Kidney glomerular epithelial cell (primary cell): ENCODE measurements at regions not wholly inside any gene's neighbourhood (a gene's known extent, or its start where the extent isn't known, plus 50 kb on each side); places are given as distances from the start of the nearest gene placed in this dataset.
A peak's percentile ranks its signal among the peaks of the same experiment; 100 is the strongest.
"Not testable (repeated sequence)": the region's sequence is repeated elsewhere in the genome, so short reads cannot be mapped to it uniquely, and the experiment has no call there.

Source experiments
- DNase-seq: peaks from one replicate; lab custom pipeline; 2025; lab: John Stamatoyannopoulos, UW

DNA sequence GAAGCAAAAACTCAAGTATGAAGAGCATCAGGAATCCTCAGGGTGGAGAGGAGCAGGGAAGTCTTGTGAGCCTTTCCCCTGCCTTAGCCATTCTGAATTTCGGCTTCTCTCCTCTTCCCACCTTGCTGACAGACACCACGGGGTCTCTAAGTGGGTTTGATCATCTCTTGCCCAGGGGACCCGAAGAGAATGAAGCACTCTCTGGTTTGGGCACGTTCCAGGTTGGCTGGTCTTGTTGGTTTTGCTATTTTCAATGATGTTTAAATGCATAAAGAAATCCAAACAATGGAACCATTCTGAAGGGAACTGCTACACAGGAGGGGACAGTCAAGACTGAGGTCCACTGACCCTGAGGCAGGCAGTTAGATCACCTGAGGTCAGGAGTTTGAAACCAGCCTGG lies 131.7 kb downstream of the PXDC1 start:
- no peak for DNase-seq

DNA sequence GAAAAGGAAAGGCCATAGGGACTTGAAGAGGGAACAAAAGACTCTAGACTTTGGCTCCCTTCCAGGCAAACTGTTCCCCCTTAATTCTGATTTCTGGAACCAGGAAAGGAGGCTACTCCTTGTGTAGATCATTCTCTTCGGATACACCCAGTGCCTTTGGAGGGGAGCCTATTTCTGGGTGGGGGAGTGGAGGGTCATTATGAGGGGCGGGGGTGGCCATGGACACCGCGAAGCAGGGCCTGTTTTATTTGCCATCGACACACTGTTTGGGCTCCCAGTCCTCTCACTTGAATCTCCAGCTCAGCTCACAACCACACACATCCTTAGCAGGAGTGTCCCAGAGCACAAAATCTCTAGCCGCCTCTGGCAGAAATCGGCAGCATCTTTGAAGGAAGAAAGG lies 132.3 kb downstream of the PXDC1 start:
- no peak for DNase-seq

DNA sequence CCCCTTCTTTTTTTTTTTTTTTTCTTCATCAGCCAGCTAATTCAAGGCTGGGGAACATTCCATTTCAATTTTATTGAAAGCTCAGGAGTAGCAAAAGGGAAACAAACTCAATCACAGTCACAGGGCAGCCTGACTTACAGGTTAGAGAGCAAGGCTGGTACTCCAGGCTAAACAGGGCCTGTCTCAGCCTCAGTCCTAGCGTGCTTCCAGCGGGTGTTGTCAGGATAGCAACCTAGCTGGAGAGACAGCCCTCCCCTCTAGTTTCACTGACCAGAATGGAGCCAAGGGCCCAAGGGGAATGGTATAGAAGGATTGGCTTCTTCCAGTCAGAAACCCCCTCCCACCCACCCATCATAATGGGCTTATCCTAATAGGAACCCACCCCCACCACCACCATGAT lies 132.9 kb downstream of the PXDC1 start:
- DNase-seq: no peak

DNA sequence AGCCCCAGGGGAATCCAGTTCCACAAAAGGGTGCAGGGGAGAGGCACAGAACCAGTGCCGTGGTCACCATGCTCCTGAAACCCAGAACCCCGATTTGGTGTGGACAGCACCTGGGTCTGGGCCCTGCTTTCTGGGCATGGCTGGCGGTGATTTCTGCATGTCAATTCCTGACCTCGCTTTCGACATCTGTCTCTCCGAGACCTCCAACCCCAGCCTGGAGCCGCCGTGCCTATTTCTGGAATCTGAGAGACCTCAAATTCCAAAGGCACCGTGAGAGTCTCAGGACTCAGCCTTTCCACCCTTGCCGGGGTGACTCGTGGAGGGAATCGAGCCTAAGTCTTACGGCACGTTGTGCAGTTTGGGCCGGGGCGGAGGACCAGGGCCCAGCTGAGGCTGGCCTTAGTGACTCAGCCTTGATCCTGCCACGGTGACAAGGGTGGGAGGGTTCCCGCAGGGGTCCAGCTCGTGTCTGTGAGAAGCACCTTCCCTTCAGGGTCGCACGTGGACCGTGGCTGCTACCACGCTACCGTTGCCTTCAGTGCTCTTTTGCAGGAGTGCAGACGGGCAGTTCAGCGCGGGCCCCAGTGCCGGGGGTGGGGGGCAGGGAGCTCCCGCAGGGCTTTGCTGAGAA lies 133.7 kb downstream of the PXDC1 start:
- DNase-seq: no peak

DNA sequence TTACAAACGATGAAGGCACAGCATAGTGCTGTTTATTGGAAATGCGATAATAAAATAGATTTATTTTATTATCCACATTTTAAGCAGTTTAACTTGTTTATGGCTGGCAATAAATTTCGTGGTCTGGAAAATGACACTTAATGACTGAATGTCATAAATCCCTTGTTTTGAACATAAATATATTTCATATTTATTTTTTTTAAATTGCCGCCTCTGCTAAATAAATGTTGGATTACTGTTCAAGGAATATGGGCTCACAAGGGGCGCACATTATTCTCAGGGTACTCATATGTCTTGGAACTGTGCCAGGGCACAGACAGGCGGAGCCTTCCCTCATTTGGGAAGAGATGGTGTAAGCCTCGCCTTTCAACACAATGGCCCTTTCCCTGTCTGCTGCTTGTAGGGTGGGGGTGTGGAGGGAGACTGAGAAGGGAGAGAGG lies 134.3 kb downstream of the PXDC1 start:
- no peak for DNase-seq

DNA sequence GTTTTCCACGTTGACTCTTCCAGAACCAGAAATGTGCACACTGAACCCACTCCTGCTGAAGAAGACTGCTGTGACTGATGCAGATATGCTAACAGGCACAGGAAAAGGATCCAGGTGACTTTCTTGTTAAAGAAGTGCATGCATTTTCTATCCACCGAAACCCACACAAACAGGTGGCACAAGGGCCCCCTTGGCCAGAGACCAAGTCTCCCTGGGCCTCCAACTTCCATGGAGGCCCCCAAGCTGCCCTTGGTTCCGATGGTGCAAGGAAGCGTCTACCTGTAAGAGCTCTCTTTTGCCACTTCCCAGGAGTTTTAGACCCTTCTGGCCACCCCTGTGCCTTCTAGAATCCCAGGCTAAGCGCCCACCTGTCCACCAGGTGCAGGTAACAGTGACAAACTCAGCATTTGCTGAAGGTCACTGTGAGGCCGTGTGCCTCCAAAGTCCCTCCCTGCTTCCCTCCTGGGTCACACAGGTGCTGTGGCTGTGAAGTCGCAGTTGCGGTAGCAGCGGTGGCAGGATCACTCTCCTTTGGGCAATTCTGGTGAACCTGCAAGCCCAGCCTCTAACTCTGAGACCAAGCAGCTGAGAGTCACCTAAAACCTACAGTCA lies 134.8 kb downstream of the PXDC1 start:
- DNase-seq: no peak

DNA sequence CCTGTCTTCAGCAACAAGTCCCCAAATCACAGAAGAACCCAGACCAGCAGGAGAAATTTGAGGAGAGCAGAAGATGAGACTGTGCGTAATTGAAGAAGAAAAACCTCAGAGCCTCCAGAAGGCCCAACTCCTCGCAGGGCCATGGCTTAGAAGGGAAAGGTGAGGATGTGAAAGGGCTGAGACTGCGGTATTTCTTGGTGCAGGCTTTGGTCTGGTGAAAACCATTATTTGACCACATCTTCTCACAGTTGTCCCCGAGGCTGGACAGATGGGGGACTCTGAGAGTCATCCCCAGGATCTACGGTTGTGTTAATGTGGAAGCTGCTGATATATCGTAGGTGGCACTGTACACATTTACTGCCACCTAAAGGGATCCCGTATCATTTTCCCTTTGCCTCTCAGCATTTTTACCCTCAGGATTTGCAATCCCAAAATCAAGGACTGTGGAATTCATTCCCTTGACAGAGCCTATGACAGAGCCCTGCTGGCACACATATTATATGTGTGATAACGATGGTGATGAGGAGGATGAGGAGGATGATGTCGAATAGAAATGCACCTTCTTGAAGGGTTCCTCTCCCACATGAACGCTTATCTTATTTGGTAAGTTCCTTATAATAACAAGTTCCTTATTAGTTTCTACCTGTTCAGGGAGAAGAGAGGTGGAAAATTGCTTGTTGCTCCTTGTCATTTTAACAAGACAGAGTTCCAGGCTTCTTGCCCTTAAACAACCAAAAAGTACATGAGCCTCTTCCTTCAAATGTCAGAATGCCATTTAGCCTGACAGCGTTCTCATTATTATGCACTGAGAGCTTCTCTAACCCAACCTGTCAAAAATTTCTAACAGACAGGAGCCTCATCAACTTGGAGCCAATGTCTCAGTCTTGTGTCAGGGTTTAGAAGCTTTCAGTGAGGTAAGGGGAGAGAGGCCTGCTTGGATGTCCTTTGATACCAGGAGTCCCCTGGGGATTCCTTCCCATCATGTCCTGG lies 135.8 kb downstream of the PXDC1 start:
- no peak for DNase-seq

DNA sequence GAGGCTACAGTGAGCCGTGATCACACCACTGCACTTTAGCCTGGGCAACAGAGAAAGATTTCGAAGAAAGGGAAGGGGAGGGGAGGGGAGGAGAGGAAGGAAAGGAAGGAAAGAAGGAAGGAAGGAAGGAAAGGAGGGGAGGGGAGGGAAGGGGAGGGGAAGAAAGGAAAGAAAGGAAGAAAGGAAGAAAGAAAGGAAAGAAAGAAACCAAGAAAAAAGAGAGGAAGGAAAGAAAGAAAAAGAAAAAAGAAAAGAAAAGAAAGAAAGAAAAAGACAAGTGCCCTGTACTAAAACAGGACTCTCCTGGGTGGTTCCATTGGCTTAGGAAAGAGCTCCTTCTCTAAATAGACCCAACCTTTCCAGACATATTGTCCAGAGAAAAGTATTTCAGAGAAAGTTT lies 136.6 kb downstream of the PXDC1 start:
- DNase-seq: no peak

DNA sequence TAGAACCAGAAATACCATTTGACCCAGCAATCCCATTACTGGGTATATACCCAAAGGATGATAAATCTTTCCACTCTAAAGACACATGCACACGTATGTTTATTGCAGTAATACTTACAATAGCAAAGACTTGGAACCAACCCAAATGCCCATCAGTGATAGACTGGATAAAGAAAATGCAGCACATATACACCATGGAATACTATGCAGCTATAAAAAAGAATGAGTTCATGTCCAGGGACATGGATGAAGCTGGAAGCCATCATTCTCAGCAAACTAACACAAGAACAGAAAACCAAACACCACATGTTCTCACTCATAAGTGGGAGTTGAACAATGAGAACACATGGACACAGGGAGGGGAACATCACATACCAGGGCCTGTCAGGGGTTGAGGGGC lies 137.9 kb downstream of the PXDC1 start:
- not testable (repeated sequence) for DNase-seq

DNA sequence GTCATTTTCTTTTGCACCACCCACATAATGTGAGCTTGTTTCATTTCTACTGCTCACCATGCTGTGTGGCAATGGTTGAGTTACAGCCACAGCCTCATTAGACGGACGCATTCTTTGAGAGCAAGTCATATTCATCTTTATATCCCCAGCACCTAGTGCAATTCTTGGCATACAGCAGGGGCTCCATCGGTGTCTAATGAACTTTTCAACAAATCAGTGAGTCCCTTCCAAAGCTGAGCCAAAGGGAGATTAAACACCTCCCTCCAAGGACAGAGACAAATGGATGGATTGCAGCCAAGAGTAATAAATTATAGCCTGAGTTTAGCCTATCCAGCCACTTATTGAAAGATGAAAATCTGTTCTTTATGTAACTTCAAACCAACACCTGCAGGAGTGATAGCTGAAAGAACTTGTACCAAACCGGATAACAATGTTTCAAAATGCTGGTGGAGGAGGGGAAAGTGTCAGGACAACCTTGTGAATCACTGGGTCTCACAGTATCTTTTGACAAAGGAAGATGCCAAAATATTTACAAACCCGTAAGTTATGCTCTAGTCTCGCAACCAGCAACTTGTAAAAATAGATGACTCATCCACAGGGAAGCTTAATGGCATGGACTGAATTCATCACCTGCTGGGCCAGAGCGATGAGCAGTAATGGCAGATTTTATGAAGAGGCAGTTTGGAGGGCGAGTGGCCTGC lies 139.0 kb downstream of the PXDC1 start:
- DNase-seq: peak; percentile 80

DNA sequence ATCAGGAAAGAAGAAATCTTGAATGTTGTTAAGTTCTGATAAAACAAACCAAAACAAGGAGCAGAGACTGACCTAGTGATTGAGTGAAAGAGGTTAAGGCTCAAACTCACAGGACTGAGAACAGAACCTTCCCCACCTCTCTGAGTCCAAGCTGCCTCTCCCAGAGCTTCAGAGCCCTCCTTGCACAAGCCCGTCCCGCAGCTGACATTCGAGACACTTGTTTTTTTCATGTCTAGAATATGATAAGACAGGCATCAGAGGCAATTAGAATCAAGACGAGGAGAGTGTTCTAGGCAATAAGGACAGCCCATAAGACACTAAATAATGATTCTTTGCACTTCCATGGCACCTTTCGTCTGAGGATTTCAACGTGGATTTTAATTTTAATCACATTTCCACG lies 140.6 kb downstream of the PXDC1 start:
- no peak for DNase-seq

DNA sequence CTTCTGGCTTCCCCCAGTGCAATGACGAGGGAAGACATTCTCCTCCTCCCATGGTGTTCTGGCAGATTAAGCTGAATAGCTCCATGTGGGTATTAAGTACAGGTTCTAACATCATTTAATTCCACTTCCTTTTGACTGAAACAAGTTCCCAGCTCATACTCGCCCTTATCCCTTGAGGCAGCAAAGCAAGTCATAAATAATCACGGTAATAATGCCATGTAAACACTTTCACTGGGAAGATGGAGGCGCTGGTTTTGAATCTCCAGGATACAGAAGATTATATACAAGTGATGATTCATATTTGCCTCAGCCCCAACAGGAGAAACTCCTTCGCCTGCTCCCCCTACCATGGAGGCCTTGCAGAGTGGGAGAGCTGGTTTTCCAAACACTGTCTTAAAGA lies 141.3 kb downstream of the PXDC1 start:
- DNase-seq: no peak

DNA sequence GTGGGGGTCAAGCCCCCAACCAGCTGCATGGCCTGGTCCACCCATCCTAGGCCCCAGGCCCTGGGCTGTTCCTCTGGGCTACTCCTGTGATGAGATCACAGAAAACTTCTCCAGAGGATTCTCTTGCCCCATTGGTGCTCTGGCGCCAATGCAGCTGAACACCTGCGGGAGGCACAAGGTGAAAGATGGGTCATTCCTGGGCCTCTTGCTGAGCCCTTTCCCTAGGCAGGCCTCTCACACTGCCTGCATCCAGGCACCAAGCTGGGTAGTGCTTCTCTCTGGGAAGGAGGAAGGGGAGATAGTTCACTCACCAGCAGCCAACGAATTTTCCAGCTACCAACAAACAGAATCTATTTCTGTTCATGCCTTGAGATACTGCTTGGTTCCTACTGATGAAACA lies 142.1 kb downstream of the PXDC1 start:
- DNase-seq: no peak

DNA sequence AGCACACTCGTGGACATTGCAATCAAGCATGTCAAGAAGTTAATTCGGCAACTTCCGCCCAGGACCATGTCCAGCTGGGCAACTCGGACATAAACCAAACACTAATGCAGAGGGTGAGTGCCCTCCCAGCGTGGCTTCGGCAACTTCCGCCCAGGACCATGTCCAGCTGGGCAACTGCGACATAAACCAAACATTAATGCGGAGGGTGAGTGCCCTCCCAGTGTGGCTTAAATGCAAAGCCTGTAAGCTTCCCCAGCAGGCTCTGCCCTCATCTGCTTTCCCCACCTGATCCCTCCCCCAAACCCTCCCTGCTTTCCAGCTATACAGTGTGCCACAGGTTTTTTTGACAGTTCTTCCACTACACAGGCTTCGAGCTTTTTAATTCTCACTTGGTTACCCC lies 143.4 kb downstream of the PXDC1 start:
- DNase-seq: no peak

DNA sequence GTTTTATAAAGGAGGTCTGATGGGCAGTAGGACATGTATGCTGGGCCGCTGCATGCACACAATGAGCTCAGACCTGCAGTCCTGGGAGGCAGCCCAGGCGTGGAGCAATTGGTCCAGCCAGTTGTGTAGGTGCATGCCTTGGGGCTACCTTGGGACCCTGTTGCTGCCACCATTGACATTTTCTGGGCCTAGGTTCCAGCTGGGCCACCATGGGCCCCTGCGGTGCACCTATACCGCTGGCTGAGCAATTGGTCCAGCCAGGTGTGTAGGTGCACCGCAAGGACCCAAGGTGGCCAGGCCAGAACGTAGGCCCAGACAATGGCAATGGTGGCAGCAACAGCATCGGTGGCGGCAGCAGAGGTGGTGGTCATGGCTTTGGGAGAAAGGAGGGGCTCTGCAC lies 143.9 kb downstream of the PXDC1 start:
- no peak for DNase-seq

DNA sequence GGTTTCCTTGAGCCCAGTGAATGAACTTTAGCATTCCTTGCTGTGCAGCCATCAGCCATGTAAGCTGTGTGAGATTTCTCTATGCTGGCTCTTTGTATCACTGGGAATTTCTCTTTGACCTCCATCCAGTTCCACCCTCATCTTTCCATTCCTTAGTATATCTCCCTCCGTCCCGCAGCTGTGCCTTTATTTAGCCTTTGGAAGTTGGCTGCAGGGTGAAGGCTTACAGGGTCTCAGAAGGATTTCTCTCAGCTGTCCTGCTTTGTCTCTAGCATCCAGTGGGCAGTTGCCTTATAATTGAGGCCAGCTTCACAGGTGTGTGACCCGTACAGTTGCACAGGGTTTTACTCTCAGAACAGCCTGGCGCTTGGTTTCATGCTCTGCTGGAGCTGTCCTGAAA lies 144.3 kb downstream of the PXDC1 start:
- DNase-seq: no peak

DNA sequence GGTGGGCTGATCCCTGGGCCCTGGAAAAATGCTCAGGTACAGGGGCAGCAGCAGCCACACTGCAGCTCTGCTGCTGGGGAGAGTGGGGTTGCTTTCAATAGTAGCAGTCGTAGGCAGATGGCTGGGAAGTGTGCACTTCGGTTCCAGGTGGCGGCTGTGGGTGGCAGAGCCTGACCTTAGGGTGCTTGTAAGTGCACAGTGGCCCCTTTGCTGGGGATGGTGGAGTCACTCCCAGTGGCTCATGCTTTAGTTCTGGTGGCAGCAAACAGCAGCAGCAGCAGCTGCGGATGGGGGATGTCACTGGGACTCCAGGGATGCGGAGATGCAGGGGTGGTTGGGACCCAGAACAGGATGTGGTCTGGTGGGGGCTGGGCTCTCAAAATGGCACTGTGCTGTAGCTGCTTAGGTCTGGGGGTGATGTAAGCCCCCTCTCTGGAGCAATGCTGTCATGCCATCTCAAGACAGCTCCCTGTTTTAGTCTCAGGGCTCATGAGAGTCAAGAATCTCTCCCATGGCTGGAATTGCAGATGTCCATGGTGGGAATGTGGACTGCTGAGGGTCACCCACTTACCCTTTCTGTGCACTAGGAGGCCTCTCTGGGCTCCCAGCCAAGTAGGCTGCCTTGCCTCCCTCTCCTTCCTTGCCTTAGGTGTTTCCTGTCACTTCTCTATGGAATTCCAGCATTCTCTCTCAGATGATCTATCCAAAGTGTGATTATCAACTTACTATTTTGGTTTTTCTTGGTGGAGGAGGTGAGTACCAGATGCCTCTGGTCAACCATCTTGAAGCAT lies 146.7 kb upstream of the SLC22A23 start:
- DNase-seq: no peak

DNA sequence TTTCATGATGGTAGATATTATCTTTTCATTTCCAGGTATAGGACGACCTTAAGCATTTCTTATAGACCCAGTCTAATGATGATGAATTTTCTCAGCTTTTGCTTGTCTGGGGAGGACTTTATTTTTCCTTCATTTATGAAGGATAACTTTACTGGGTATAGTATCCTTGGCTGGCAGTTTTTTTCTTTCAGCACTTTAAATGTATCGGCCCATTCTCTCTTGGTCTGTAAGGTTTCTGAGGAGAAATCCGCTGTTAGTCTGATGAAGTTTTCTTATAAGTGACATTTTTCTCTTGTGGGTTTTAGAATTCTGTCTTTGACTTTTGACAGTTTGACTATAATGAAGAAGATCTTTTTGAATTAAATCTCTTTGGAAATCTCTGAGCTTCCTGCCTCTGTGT lies 144.7 kb upstream of the SLC22A23 start:
- no peak for DNase-seq

DNA sequence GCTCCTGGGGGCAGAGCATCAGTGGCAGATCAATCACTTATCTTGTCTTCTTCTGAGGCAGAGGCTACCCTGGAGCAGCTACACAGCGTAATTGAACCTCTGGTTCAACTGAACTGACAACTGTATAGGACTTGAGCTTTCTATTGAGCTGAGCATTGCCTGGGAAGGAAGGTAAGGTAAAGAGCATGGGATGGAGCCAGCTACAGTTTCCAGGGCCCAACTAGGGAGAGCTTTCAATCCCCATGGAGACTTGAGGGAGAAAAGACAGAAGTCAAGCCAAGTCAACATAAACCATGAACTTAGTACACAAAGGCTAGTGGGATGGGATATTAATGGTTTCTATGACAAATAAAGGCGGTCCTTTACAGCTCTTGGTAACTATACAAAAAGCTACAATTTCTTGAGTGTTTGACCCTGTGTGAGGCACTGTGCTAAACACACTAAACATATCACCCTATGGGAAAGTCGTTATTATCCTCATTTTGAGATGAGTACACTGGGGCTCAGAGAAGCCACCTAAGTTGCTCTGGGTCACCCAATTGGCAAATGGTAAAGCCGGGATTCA lies 140.7 kb upstream of the SLC22A23 start:
- DNase-seq: no peak

DNA sequence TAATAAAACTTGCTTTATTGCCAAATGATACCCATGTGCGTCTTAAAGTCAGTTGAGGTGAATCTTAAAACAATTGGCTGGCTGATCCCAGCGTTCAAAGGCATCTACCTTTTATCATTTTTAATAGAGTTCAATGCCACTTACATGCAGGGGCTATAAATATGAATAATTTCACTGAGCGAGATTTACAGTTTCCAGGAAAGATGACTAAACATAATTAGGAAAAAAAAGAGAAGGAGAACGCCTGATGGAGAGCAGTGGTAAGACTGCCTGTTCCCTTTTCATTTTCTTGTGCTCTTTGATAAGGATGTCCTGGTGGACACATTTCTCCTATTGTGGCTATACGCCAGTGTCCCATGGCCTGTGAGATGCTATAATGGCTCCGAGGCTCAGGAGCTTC lies 139.9 kb upstream of the SLC22A23 start:
- DNase-seq: no peak

DNA sequence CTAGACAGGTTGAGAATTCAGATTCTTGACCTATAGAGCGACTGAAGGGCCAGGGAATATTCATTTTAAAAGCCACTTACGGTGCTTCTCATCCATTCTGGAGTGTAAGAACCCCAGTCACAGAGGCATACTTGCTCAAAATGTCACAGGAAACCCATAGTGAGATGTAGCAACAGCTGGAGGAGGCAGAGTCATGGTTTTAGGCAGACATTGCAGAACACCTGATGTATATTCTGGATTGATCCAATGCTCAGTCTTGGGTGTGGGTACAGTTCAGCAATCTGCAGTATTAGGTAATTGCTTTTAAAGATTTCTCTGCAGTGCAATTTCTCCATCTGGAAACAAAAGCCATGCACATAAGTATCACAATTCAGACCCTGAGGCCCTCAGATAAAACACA lies 137.4 kb upstream of the SLC22A23 start:
- DNase-seq: no peak
